Stimulated activated CD8-positive, alpha-beta memory T cell treated with anti-CD3 and anti-CD28 coated beads, Interleukin-15, amount 100 ng/mL, for 1 hour (primary cell): ENCODE measurements at regions not wholly inside any gene's neighbourhood (a gene's known extent, or its start where the extent isn't known, plus 50 kb on each side); places are given as distances from the start of the nearest gene placed in this dataset.
"Not testable (repeated sequence)": the region's sequence is repeated elsewhere in the genome, so short reads cannot be mapped to it uniquely, and the experiment has no call there.

ENCODE experiments used
- DNase-seq: peaks from one replicate; pipeline ENCODE4 v3.0.0-alpha.2; 2020; ENCODE audit warnings: low read depth

- DNase-seq, result no peak
Measured at GRCh38 chr4:58871509-58871908, 1761.3 kb upstream of the IGFBP7 start.

GRCh38 chr4:58849026-58849425 lies 1738.8 kb upstream of the IGFBP7 start:
- no peak for DNase-seq

- DNase-seq, result no peak
Measured at GRCh38 chr4:58843455-58843854, 1733.3 kb upstream of the IGFBP7 start.

GRCh38 chr4:58833126-58833525 lies 1722.9 kb upstream of the IGFBP7 start:
- no peak for DNase-seq

DNA sequence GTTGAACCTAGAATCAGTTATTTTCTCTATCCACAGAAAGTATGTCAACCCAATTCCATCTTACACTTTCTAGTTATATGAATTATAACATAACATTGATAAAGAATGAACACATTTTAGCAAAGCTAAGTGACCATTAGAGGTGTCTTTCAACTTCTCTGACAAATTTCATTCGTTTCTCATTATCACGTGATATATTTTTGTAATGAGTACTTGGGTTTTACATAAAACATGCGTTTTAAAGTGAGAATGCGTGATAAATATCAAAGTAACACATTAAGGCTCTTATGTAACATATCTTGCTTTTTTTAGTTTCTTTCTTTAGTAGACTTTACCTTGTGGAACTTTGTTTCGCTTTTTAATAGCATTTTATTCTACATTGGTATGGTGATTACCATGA lies 1715.1 kb upstream of the IGFBP7 start:
- no peak for DNase-seq

DNA sequence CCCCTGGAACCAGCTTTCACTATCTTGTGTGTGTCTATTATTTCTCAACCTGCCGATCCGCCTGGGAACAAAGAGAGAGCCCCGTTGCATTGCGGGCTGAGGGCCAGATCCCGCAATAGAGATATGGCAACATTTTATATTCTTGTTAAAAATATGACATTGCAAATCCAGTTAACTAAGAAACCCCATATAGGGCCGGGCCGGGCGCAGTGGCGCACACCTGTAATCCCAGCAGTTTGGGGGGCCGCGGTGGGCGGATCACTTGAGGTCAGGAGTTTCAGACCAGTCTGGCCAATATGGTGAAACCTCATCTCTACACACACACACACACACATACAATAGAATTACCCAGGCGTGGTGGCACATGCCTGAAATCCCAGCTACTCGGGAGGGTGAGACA lies 1708.4 kb upstream of the IGFBP7 start:
- DNase-seq, result not testable (repeated sequence)

GRCh38 chr4:58809948-58810347 lies 1699.8 kb upstream of the IGFBP7 start:
- DNase-seq, result no peak

- no peak for DNase-seq
Measured at GRCh38 chr4:58809366-58809765, 1699.2 kb upstream of the IGFBP7 start.

DNA sequence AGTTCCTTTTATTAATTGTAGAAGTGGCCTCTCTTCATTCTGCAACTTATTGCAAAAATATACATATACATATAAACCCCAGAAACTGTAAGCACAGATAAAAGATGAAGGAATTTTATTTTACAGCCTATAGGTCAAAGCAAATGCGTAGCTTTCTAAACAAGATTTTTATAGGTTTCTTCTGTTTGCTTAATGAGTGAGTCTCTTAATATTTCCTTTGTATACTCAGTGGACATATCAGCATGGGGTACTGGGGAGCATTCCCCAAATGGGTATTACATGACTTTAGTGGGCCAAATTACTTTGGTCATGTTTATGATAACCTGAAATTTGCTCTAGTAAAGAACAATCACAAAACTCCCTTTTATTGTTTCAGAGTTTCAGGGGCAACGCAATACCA lies 1698.6 kb upstream of the IGFBP7 start:
- DNase-seq, result no peak

- DNase-seq, result no peak
Measured at GRCh38 chr4:58807843-58808615, 1697.8 kb upstream of the IGFBP7 start.

DNA sequence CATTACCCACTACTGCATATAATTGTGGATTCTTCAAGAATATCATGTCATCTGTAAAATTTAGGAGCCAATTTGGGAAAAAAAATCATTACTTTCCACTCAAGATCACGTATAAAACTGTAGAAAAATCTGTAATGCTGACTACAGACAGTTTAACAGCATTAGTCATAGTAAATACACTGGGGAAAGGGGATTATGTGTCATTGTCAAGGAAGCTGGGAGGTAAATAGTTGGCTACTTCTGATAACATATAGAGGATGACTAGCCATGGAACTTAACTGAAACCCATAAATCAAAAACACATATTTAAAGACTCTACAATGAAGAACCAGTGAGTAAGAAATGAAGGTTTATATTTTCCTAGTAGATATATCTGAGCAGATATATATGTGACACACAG lies 1666.4 kb upstream of the IGFBP7 start:
- no peak for DNase-seq

- DNase-seq, result no peak
Measured at GRCh38 chr4:58767598-58767997, 1657.4 kb upstream of the IGFBP7 start.

DNA sequence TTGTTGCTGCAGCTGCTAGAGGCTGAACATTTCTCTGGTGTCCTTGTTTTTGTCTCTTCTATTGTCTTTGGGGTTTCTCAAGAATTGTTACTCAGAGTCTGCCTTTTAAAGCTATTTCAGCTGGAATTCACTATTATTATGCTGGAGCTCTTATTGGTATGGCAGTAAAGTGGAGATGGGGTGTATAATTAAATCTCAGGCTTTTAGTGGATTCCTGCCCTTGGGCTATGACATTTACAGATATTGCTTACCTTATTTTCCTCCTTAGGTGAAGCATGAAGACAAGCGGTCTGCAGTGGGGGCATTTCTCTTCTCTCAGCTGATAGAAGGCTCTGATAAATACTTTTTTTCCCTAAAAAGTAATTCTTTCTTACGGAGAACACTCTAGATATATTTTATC lies 1656.6 kb upstream of the IGFBP7 start:
- DNase-seq, result no peak

- DNase-seq, result no peak
Measured at GRCh38 chr4:58761563-58761962, 1651.4 kb upstream of the IGFBP7 start.

DNA sequence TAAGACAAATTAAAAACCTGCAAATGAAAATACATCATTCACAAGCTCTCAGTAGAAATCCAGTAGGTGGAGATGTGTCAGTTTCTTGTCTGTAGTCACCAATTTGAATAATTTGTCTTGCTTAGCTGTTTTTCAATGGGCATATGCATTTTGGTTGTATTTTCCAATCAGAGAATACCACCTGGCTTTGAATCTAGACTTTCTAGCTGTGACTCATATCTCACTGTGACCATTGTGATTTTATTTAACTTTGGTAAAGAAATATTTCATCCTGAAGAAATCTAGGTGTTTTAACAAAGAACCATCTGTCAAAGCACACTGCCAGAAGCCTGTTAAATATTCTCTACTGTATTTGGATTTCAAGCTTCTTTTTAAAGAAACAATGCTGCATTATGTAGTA lies 1650.6 kb upstream of the IGFBP7 start:
- DNase-seq, result no peak

GRCh38 chr4:58760100-58760499 lies 1649.9 kb upstream of the IGFBP7 start:
- DNase-seq, result no peak

GRCh38 chr4:58749206-58749605 lies 1639.0 kb upstream of the IGFBP7 start:
- DNase-seq, result no peak

GRCh38 chr4:58740897-58741296 lies 1630.7 kb upstream of the IGFBP7 start:
- DNase-seq, result no peak

- DNase-seq, result no peak
Measured at GRCh38 chr4:58739275-58739674, 1629.1 kb upstream of the IGFBP7 start.

GRCh38 chr4:58738375-58738774 lies 1628.2 kb upstream of the IGFBP7 start:
- no peak for DNase-seq

GRCh38 chr4:58734030-58734674 lies 1624.0 kb upstream of the IGFBP7 start:
- no peak for DNase-seq

DNA sequence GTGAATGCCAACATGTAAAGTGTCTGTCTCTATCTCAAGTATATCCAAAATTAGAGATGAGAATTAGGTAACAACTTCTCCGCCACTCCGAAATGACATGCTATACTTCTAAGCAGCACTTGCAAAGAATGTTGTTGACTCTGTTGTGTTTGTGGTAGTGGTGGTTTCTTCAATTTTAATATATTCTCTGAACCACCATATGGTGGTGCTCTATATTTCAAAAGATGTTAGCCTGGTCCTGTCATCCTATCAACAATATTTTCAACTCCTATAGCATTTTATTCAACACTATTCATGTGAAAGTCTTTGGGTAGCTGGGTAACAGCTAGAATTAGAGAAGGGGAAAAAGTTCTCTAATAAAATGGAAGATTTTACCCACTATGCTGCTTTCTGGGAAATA lies 1622.8 kb upstream of the IGFBP7 start:
- no peak for DNase-seq

DNA sequence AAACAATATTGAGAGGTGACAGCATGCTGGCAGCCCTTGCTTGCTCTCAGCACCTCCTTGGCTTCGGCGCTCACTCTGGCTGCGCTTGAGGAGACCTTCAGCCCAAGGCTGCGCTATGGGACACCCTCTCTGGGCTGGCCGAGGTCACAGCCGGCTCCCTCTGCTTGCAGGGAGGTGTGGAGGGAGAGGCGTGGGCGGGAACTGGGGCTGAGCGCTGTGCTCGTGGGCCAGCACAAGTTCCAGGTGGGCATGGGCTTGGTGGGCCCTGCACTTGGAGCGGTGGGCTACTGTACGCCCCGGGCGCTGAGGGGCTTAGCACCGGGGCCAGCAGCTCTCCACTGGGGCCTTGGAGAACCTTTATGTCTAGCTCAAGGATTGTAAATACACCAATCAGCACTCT lies 1613.8 kb upstream of the IGFBP7 start:
- no peak for DNase-seq

GRCh38 chr4:58711039-58711438 lies 1600.9 kb upstream of the IGFBP7 start:
- no peak for DNase-seq
